H1 (cell line): ENCODE measurements at regions not wholly inside any gene's neighbourhood (a gene's known extent, or its start where the extent isn't known, plus 50 kb on each side); places are given as distances from the start of the nearest gene placed in this dataset.

Experiments used
- CTCF ChIA-PET: fragments of 300-600 bp; sonication (Branson Sonifier 250); formaldehyde crosslinking; loops from one replicate; lab custom pipeline; 2021; ENCODE audit not compliant: partially characterized antibody; lab: Charles Lee
- POLR2A ChIA-PET: fragments of 300-600 bp; sonication (Branson Sonifier 250); formaldehyde crosslinking; loops from one replicate; lab custom pipeline; 2021; ENCODE audit warnings: inconsistent platforms; ENCODE audit not compliant: partially characterized antibody; lab: Charles Lee
- DNase-seq, 2 experiments: peaks; one replicate each; pipeline versions ENCODE4 v3.0.0 to v3.0.0-alpha.2; 2010 to 2022; ENCODE audit warnings: low spot score in 2 of 2, low read depth in 1 of 2, mixed read lengths in 1 of 2
- FAIRE-seq: peaks from 2 replicates; lab custom pipeline; 2011; peaks lifted over from hg19 to GRCh38; lab: Jason Lieb, UNC
- H2AFZ ChIP-seq: 2 replicates; pipeline ENCODE4 v1.8.1; 2012; ENCODE audit warnings: low read length, inconsistent platforms
- H2AK5ac ChIP-seq: 2 replicates; pipeline ENCODE4 v1.6.1; 2013; ENCODE audit warnings: low read depth, low read length
- H2BK120ac ChIP-seq: replicated peaks from 2 replicates; pipeline ENCODE3; 2013; ENCODE audit warnings: low read depth, low read length, inconsistent platforms
- H2BK12ac ChIP-seq: 2 replicates; pipeline ENCODE4 v1.6.1; 2013; ENCODE audit warnings: low read depth, low read length
- H2BK15ac ChIP-seq: 2 replicates; pipeline ENCODE4 v1.6.1; 2013; ENCODE audit warnings: low read length
- H2BK20ac ChIP-seq: 2 replicates; pipeline ENCODE4 v1.6.1; 2013; ENCODE audit warnings: low read length
- H2BK5ac ChIP-seq: 2 replicates; pipeline ENCODE4 v1.6.1; 2013; ENCODE audit warnings: low read depth, low read length
- H3K14ac ChIP-seq: 2 replicates; pipeline ENCODE4 v1.6.1; 2013; ENCODE audit warnings: inconsistent platforms; ENCODE audit not compliant: insufficient read length
- H3K18ac ChIP-seq: 2 replicates; pipeline ENCODE4 v1.6.1; 2013; ENCODE audit warnings: low read length; ENCODE audit errors: extremely low read depth
- H3K23ac ChIP-seq: 2 replicates; pipeline ENCODE4 v1.6.1; 2013; ENCODE audit warnings: inconsistent platforms; ENCODE audit not compliant: insufficient read length
- H3K23me2 ChIP-seq: 2 replicates; pipeline ENCODE4 v1.6.1; 2013; ENCODE audit warnings: low read depth, low read length
- H3K27ac ChIP-seq: 2 replicates; pipeline ENCODE4 v1.6.1; 2011; ENCODE audit warnings: low read depth, low read length, inconsistent platforms
- H3K27me3 ChIP-seq, 4 experiments: replicated peaks in 1 of 4; 1 replicate in 1 of 4; 2 replicates in 3 of 4; pipeline versions ENCODE4 v1.6.1 to v1.8.1; 2011 to 2013; ENCODE audit warnings: low read length in 3 of 4, mild to moderate bottlenecking in 3 of 4, inconsistent platforms in 2 of 4, mixed read lengths in 2 of 4, moderate library complexity in 1 of 4; ENCODE audit not compliant: control insufficient read depth in 3 of 4, insufficient read depth in 3 of 4; ENCODE audit errors: extremely low read depth in 1 of 4
- H3K36me3 ChIP-seq, 4 experiments: 2 replicates each; pipeline versions ENCODE4 v1.6.1 to v1.8.1; 2011 to 2013; ENCODE audit warnings: mild to moderate bottlenecking in 4 of 4, low read length in 3 of 4, moderate library complexity in 2 of 4, control low read depth in 1 of 4, inconsistent platforms in 1 of 4; ENCODE audit not compliant: insufficient read depth in 4 of 4, control insufficient read depth in 2 of 4
- H3K4ac ChIP-seq: replicated peaks from 2 replicates; pipeline ENCODE3; 2013; ENCODE audit warnings: low read length, low read depth, mixed read lengths, inconsistent platforms; ENCODE audit not compliant: insufficient read length
- H3K4me1 ChIP-seq, 4 experiments: replicated peaks in 1 of 4; 1 replicate in 1 of 4; 2 replicates in 3 of 4; pipeline versions ENCODE4 v1.6.1 to v1.8.1; 2011 to 2013; ENCODE audit warnings: low read length in 3 of 4, inconsistent platforms in 2 of 4, mixed read lengths in 1 of 4; ENCODE audit not compliant: insufficient read depth in 4 of 4, control insufficient read depth in 3 of 4
- H3K4me2 ChIP-seq, 2 experiments: 2 replicates each; pipeline versions ENCODE4 v1.6.1 to v1.8.1; 2011 to 2013; ENCODE audit warnings: low read depth in 2 of 2, low read length in 2 of 2, control low read depth in 1 of 2, inconsistent platforms in 1 of 2, mild to moderate bottlenecking in 1 of 2; ENCODE audit not compliant: insufficient read depth in 1 of 2
- H3K4me3 ChIP-seq, 4 experiments: fragments of 200-600, 300-600 bp in 1 of 4; sonication (generic), shearing (Covaris generic), sonication (Bioruptor Twin) in 1 of 4; 2 replicates each; pipeline versions ENCODE4 v1.5.1 to v1.8.1; 2011 to 2016; ENCODE audit warnings: low read length in 4 of 4, low read depth in 3 of 4, control low read depth in 2 of 4, inconsistent platforms in 2 of 4, mild to moderate bottlenecking in 2 of 4, mixed read lengths in 1 of 4, moderate library complexity in 1 of 4; ENCODE audit not compliant: insufficient read depth in 2 of 4; ENCODE audit errors: extremely low read depth in 1 of 4
- H3K56ac ChIP-seq: replicated peaks from 2 replicates; pipeline ENCODE3; 2013; ENCODE audit warnings: low read depth, mild to moderate bottlenecking, mixed read lengths, low read length, inconsistent platforms; ENCODE audit not compliant: insufficient read length
- H3K79me1 ChIP-seq: 2 replicates; pipeline ENCODE4 v1.6.1; 2013; ENCODE audit warnings: low read depth, low read length, control low read depth
- H3K79me2 ChIP-seq, 2 experiments: 2 replicates each; pipeline versions ENCODE4 v1.6.1 to v1.8.1; 2012 to 2013; ENCODE audit warnings: low read length in 2 of 2, mild to moderate bottlenecking in 2 of 2, inconsistent platforms in 1 of 2; ENCODE audit not compliant: insufficient read depth in 2 of 2, control insufficient read depth in 1 of 2
- H3K9ac ChIP-seq, 4 experiments: replicated peaks in 1 of 4; 1 replicate in 1 of 4; 2 replicates in 3 of 4; pipeline versions ENCODE4 v1.6.1 to v1.8.1; 2011 to 2013; ENCODE audit warnings: low read depth in 3 of 4, low read length in 3 of 4, control low read depth in 2 of 4, mild to moderate bottlenecking in 2 of 4, moderate library complexity in 2 of 4, inconsistent platforms in 1 of 4; ENCODE audit errors: extremely low read depth in 1 of 4
- H3K9me3 ChIP-seq, 2 experiments: 2 replicates each; pipeline versions ENCODE4 v1.6.1 to v1.8.1; 2012 to 2013; ENCODE audit warnings: mild to moderate bottlenecking in 2 of 2, moderate library complexity in 2 of 2, control low read depth in 1 of 2, inconsistent platforms in 1 of 2, low read depth in 1 of 2, low read length in 1 of 2, mixed read lengths in 1 of 2; ENCODE audit not compliant: insufficient read depth in 2 of 2
- H4K20me1 ChIP-seq, 2 experiments: replicated peaks in 1 of 2; 2 replicates each; pipeline versions ENCODE3 to v1.8.1; 2011 to 2013; ENCODE audit warnings: inconsistent platforms in 2 of 2, low read length in 2 of 2, mild to moderate bottlenecking in 1 of 2; ENCODE audit not compliant: insufficient read depth in 2 of 2, control insufficient read depth in 1 of 2
- H4K5ac ChIP-seq: 2 replicates; pipeline ENCODE4 v1.6.1; 2013; ENCODE audit warnings: low read length, low read depth, mixed read lengths, inconsistent platforms; ENCODE audit not compliant: insufficient read length
- H4K8ac ChIP-seq: 2 replicates; pipeline ENCODE4 v1.8.0; 2013; ENCODE audit warnings: mild to moderate bottlenecking, moderate library complexity, low read length, inconsistent platforms; ENCODE audit not compliant: insufficient read depth; ENCODE audit errors: extremely low read depth
- H4K91ac ChIP-seq: replicated peaks from 2 replicates; pipeline ENCODE3; 2013; ENCODE audit warnings: low read length, mixed read lengths, inconsistent platforms; ENCODE audit not compliant: insufficient read length
- BACH1 ChIP-seq: IDR thresholded peaks from 2 replicates; pipeline ENCODE4 v1.6.1; 2012; ENCODE audit warnings: low read length, improper control_type of control experiment
- BCL11A ChIP-seq, 2 experiments: IDR thresholded peaks; one replicate each; pipeline ENCODE4 v1.6.1; 2011; ENCODE audit warnings: low read depth in 2 of 2, low read length in 2 of 2, mild to moderate bottlenecking in 2 of 2
- CREB1 ChIP-seq: IDR thresholded peaks from 2 replicates; pipeline ENCODE4 v1.6.1; 2012; ENCODE audit warnings: inconsistent platforms
- JUND ChIP-seq: IDR thresholded peaks from 2 replicates; pipeline ENCODE4 v1.6.1; 2011; ENCODE audit warnings: mild to moderate bottlenecking, improper control_type of control experiment, low read length
- NANOG ChIP-seq: IDR thresholded peaks from 2 replicates; pipeline ENCODE4 v1.6.1; 2011; ENCODE audit warnings: low read length, low read depth, mild to moderate bottlenecking, inconsistent platforms; ENCODE audit not compliant: insufficient read depth, poor library complexity, severe bottlenecking
- NRF1 ChIP-seq: IDR thresholded peaks from 2 replicates; pipeline ENCODE4 v1.6.1; 2011; ENCODE audit warnings: mild to moderate bottlenecking, low read depth, low read length, improper control_type of control experiment
- RXRA ChIP-seq: IDR thresholded peaks from 2 replicates; pipeline ENCODE4 v1.6.1; 2011; ENCODE audit warnings: low read depth, mild to moderate bottlenecking, low read length, moderate library complexity; ENCODE audit not compliant: insufficient read depth
- SIX5 ChIP-seq: IDR thresholded peaks from 2 replicates; pipeline ENCODE4 v1.6.1; 2011; ENCODE audit warnings: mild to moderate bottlenecking, low read depth, low read length
- SRF ChIP-seq: IDR thresholded peaks from 2 replicates; pipeline ENCODE4 v1.6.1; 2011; ENCODE audit warnings: mild to moderate bottlenecking, low read depth, low read length, moderate library complexity
- WGBS, 2 experiments: shearing (Covaris generic) in 1 of 2; methylation state at CpG; one replicate each; pipeline versions ENCODE4 v1.1.6 to v1.1.7; 2013 to 2015; ENCODE audit warnings: low lambda C conversion rate in 2 of 2, mixed read lengths in 2 of 2, inconsistent platforms in 1 of 2, low coverage in 1 of 2, missing lambda C conversion rate in 1 of 2; ENCODE audit not compliant: insufficient replicate concordance in 2 of 2, insufficient coverage in 1 of 2, insufficient read length in 1 of 2; ENCODE audit errors: extremely low coverage in 1 of 2, missing lambda C conversion rate in 1 of 2; 5-methylcytosine and 5-hydroxymethylcytosine counted together
- TF ChIP-seq, protein P1 (sequence below): IDR thresholded peaks from 2 replicates; pipeline ENCODE4 v1.6.1; 2011; ENCODE audit warnings: low read length, improper control_type of control experiment
- TF ChIP-seq, protein P2 (sequence below), 3 experiments: IDR thresholded peaks; 1 replicate in 2 of 3; 2 replicates in 1 of 3; pipeline versions ENCODE4 v1.5.1 to v1.6.1; 2011; ENCODE audit warnings: low read length in 3 of 3, mild to moderate bottlenecking in 3 of 3, inconsistent platforms in 2 of 3, low read depth in 1 of 3, moderate library complexity in 1 of 3; ENCODE audit not compliant: insufficient read depth in 1 of 3; ENCODE audit errors: control extremely low read depth in 1 of 3
- TF ChIP-seq, protein P3 (sequence below): IDR thresholded peaks from 2 replicates; pipeline ENCODE4 v1.6.1; 2012; ENCODE audit warnings: inconsistent platforms

DNA sequence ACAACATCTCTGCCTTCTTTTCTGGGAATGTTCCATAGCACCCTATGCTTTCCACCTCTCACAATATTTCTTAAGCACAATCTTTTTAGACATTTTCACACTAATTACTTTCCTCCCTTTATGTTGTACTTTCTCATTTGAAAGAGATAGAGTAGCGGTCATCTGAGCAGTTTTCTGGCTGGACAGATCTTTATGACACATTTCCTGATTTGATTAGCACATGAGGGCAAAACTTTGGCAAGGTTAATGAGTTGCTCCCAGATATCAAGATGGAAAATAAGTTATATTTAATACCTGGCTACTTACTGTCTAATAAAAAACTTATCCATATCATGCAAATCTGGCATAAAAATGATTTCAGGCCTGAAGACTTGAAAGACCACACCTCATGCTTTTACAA lies 723.9 kb downstream of the SOCS6 start:
- no peak overlapping the region for H2BK5ac ChIP-seq
- H3K23me2 ChIP-seq = no peaks in the 10 kb centered on the region
- H3K9ac ChIP-seq = no peak overlapping the region
- no peak for FAIRE-seq
- H2BK12ac ChIP-seq = no peak overlapping the region
- no peak overlapping the region for H2BK120ac ChIP-seq
- ChIA-PET CTCF (no interaction called here), POLR2A (no interaction called here)
- no peak for DNase-seq
- H3K9me3 ChIP-seq = peaks cover 57 to 78% of the 10 kb centered on the region in 2 experiments
- H2BK20ac ChIP-seq = no peak overlapping the region
- H4K20me1 ChIP-seq = no peaks in the 10 kb centered on the region
- H4K91ac ChIP-seq = no peak overlapping the region
- H4K8ac ChIP-seq = no peak overlapping the region
- no peak overlapping the region for H2AK5ac ChIP-seq
- no peaks in the 10 kb centered on the region for H3K36me3 ChIP-seq
- H3K18ac ChIP-seq = no peak overlapping the region
- H2AFZ ChIP-seq = no peak overlapping the region
- H3K4me2 ChIP-seq = no peak overlapping the region
- H3K79me1 ChIP-seq = no peaks in the 10 kb centered on the region
- H4K5ac ChIP-seq = no peak overlapping the region
- H3K23ac ChIP-seq = no peak overlapping the region
- no peaks in the 10 kb centered on the region; a peak in 1 of 7 replicates for H3K27me3 ChIP-seq
- no peak overlapping the region for H3K4me3 ChIP-seq
- no peaks in the 10 kb centered on the region for H3K79me2 ChIP-seq
- H3K27ac ChIP-seq = no peak overlapping the region
- WGBS, 2 experiments = 100% methylated on average over 1 of the region's 1 CpG; no CpG with 5 or more reads in 1 of the 2 experiments
- no peak overlapping the region for H3K56ac ChIP-seq
- H3K14ac ChIP-seq = no peak overlapping the region
- H3K4me1 ChIP-seq = no peaks in the 10 kb centered on the region
- no peak overlapping the region for H2BK15ac ChIP-seq
- H3K4ac ChIP-seq = no peak overlapping the region
- TF ChIP-seq CREB1 = no peak
- TF ChIP-seq, protein P1, sequence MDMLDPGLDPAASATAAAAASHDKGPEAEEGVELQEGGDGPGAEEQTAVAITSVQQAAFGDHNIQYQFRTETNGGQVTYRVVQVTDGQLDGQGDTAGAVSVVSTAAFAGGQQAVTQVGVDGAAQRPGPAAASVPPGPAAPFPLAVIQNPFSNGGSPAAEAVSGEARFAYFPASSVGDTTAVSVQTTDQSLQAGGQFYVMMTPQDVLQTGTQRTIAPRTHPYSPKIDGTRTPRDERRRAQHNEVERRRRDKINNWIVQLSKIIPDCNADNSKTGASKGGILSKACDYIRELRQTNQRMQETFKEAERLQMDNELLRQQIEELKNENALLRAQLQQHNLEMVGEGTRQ = no peak
- TF ChIP-seq NRF1 = no peak
- no peak for TF ChIP-seq SIX5
- TF ChIP-seq BACH1 = no peak
- no peak for TF ChIP-seq RXRA
- no peak for TF ChIP-seq BCL11A (IDR thresholded peaks at IDR 0.05; ENCODE audit: low read depth in 2 of 2, low read length in 2 of 2)
- TF ChIP-seq SRF = no peak
- TF ChIP-seq, protein P2, sequence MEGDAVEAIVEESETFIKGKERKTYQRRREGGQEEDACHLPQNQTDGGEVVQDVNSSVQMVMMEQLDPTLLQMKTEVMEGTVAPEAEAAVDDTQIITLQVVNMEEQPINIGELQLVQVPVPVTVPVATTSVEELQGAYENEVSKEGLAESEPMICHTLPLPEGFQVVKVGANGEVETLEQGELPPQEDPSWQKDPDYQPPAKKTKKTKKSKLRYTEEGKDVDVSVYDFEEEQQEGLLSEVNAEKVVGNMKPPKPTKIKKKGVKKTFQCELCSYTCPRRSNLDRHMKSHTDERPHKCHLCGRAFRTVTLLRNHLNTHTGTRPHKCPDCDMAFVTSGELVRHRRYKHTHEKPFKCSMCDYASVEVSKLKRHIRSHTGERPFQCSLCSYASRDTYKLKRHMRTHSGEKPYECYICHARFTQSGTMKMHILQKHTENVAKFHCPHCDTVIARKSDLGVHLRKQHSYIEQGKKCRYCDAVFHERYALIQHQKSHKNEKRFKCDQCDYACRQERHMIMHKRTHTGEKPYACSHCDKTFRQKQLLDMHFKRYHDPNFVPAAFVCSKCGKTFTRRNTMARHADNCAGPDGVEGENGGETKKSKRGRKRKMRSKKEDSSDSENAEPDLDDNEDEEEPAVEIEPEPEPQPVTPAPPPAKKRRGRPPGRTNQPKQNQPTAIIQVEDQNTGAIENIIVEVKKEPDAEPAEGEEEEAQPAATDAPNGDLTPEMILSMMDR (IDR thresholded peaks at IDR 0.05; ENCODE audit: control extremely low read depth in 1 of 3, insufficient read depth in 1 of 3, low read depth in 1 of 3, low read length in 3 of 3) = no peak
- TF ChIP-seq JUND = no peak
- TF ChIP-seq, protein P3, sequence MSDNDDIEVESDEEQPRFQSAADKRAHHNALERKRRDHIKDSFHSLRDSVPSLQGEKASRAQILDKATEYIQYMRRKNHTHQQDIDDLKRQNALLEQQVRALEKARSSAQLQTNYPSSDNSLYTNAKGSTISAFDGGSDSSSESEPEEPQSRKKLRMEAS = no peak
- TF ChIP-seq NANOG = no peak
